ENCODE measurements at regions not wholly inside any gene's neighbourhood (a gene's known extent, or its start where the extent isn't known, plus 50 kb on each side); places are given as distances from the start of the nearest gene placed in this dataset.

GRCh38 chr10:83698899-83699298, 440.4 kb upstream of the GHITM start:
- H4K20me1 ChIP-seq (ENCODE audit: insufficient read depth, low read length), result no peaks in the 10 kb centered on the region
- intact Hi-C loops (cut with micrococcal nuclease), result no loop called here
- no peaks in the 10 kb centered on the region for H3K36me3 Mint-ChIP-seq
- H3K4me3 Mint-ChIP-seq, result no peak overlapping the region
- H3K9ac ChIP-seq (ENCODE audit: insufficient read depth, low read length, poor library complexity, severe bottlenecking), result no peak overlapping the region
- no peak overlapping the region for H3K27ac ChIP-seq (ENCODE audit: low read depth in 1 of 2, low read length in 2 of 2)
- peaks cover 0 to 5% (median 2%) of the 10 kb centered on the region in 7 donors for H3K9me3 Mint-ChIP-seq
- DNase-seq, result no peak
- no peaks in the 10 kb centered on the region for H3K9me3 ChIP-seq (replicated peaks in 1 of 2; ENCODE audit: control insufficient read depth in 1 of 2, insufficient read depth in 1 of 2, low read length in 2 of 2)
- no peak overlapping the region for H3K27ac Mint-ChIP-seq
- TF ChIP-seq, protein P1, sequence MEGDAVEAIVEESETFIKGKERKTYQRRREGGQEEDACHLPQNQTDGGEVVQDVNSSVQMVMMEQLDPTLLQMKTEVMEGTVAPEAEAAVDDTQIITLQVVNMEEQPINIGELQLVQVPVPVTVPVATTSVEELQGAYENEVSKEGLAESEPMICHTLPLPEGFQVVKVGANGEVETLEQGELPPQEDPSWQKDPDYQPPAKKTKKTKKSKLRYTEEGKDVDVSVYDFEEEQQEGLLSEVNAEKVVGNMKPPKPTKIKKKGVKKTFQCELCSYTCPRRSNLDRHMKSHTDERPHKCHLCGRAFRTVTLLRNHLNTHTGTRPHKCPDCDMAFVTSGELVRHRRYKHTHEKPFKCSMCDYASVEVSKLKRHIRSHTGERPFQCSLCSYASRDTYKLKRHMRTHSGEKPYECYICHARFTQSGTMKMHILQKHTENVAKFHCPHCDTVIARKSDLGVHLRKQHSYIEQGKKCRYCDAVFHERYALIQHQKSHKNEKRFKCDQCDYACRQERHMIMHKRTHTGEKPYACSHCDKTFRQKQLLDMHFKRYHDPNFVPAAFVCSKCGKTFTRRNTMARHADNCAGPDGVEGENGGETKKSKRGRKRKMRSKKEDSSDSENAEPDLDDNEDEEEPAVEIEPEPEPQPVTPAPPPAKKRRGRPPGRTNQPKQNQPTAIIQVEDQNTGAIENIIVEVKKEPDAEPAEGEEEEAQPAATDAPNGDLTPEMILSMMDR (IDR thresholded peaks at IDR 0.05), result no peak
- no peaks in the 10 kb centered on the region for H3K79me2 ChIP-seq (ENCODE audit: insufficient read depth, low read length)
- no CpG with 5 or more reads among the region's 2 CpGs for WGBS (ENCODE audit: insufficient coverage)
- no peaks in the 10 kb centered on the region for H3K4me1 Mint-ChIP-seq
- H3K36me3 ChIP-seq (replicated peaks in 1 of 2; ENCODE audit: control insufficient read depth in 1 of 2, insufficient read depth in 2 of 2, low read length in 2 of 2), result no peaks in the 10 kb centered on the region
- H3K4me2 ChIP-seq (replicated peaks; ENCODE audit: extremely low read depth, low read length, poor library complexity, severe bottlenecking), result no peak overlapping the region
- no peak overlapping the region for H2AFZ ChIP-seq (ENCODE audit: insufficient read depth, low read depth, low read length, poor library complexity, severe bottlenecking)
- no peaks in the 10 kb centered on the region for H3K27me3 Mint-ChIP-seq (ENCODE audit: low read depth in 3 of 3)
- no peaks in the 10 kb centered on the region for H3K4me1 ChIP-seq (ENCODE audit: control insufficient read depth in 1 of 2, insufficient read depth in 2 of 2, low read length in 2 of 2)
- H3K4me3 ChIP-seq (replicated peaks in 1 of 3; ENCODE audit: low read depth in 2 of 3, low read length in 3 of 3), result no peak overlapping the region
- H3K27me3 ChIP-seq (ENCODE audit: control insufficient read depth in 2 of 2, insufficient read depth in 2 of 2, low read length in 2 of 2), result no peaks in the 10 kb centered on the region

DNA sequence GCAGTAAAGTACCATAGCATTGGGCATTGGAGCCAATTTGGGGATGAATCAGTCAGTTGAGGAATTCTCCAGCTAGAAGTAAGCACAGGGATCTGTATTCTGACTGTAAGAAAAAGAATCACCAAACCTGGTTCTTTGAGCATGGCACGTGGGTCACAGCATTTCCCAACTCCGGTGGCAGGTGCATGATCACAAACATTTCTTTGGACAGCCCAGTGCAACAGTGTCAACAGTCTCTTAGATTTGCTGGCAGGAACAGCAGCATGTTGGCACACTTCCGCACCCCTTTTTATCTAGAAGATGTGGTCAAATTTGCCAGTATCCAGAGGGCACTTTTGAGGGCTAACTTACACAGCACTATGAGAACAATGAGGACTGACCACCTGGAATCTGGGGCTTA, 437.5 kb upstream of the GHITM start:
- H3K9me3 Mint-ChIP-seq, result peaks cover 0 to 8% (median 2%) of the 10 kb centered on the region in 7 donors
- H3K4me1 ChIP-seq (ENCODE audit: control insufficient read depth in 1 of 2, insufficient read depth in 2 of 2, low read length in 2 of 2), result no peaks in the 10 kb centered on the region
- H3K27ac Mint-ChIP-seq, result no peak overlapping the region
- no peak overlapping the region for H3K4me3 ChIP-seq (replicated peaks in 1 of 3; ENCODE audit: low read depth in 2 of 3, low read length in 3 of 3)
- no peak overlapping the region for H3K27ac ChIP-seq (ENCODE audit: low read depth in 1 of 2, low read length in 2 of 2)
- H3K9me3 ChIP-seq (replicated peaks in 1 of 2; ENCODE audit: control insufficient read depth in 1 of 2, insufficient read depth in 1 of 2, low read length in 2 of 2), result no peaks in the 10 kb centered on the region
- no peaks in the 10 kb centered on the region for H3K79me2 ChIP-seq (ENCODE audit: insufficient read depth, low read length)
- intact Hi-C loops (cut with micrococcal nuclease), result no loop called here
- H3K4me2 ChIP-seq (replicated peaks; ENCODE audit: extremely low read depth, low read length, poor library complexity, severe bottlenecking), result no peak overlapping the region
- H3K4me3 Mint-ChIP-seq, result no peak overlapping the region
- no peaks in the 10 kb centered on the region for H4K20me1 ChIP-seq (ENCODE audit: insufficient read depth, low read length)
- no peaks in the 10 kb centered on the region for H3K27me3 ChIP-seq (ENCODE audit: control insufficient read depth in 2 of 2, insufficient read depth in 2 of 2, low read length in 2 of 2)
- H3K36me3 ChIP-seq (replicated peaks in 1 of 2; ENCODE audit: control insufficient read depth in 1 of 2, insufficient read depth in 2 of 2, low read length in 2 of 2), result no peaks in the 10 kb centered on the region
- H3K9ac ChIP-seq (ENCODE audit: insufficient read depth, low read length, poor library complexity, severe bottlenecking), result no peak overlapping the region
- no peak overlapping the region for H2AFZ ChIP-seq (ENCODE audit: insufficient read depth, low read depth, low read length, poor library complexity, severe bottlenecking)
- no peak for DNase-seq
- H3K36me3 Mint-ChIP-seq, result no peaks in the 10 kb centered on the region
- 70% methylated on average over 2 of the region's 3 CpGs for WGBS (ENCODE audit: insufficient coverage)
- H3K27me3 Mint-ChIP-seq (ENCODE audit: low read depth in 3 of 3), result no peaks in the 10 kb centered on the region
- H3K4me1 Mint-ChIP-seq, result no peaks in the 10 kb centered on the region
- TF ChIP-seq, protein P1 (IDR thresholded peaks at IDR 0.05), result no peak

Data from CD14-positive monocyte (primary cell).